Esophagus muscularis mucosa (tissue), 4 donors: ENCODE measurements at regions not wholly inside any gene's neighbourhood (a gene's known extent, or its start where the extent isn't known, plus 50 kb on each side); places are given as distances from the start of the nearest gene placed in this dataset.

Source experiments
- DNase-seq: peaks from one replicate; pipeline ENCODE4 v3.0.0-alpha.2; 2017; ENCODE audit errors: extremely low spot score
- H3K27ac ChIP-seq, 4 donors: fragments of 200-600 bp; sonication (generic); replicated peaks in 1 of 4; 1 replicate in 3 of 4; 2 replicates in 1 of 4; pipeline ENCODE4 v1.5.1; 2016 to 2019; ENCODE audit warnings: mild to moderate bottlenecking in 1 of 4
- H3K27me3 ChIP-seq, 4 donors: fragments of 200-600 bp; sonication (generic); one replicate each; pipeline versions ENCODE4 v1.5.1 to v1.6.0; 2016 to 2019
- H3K36me3 ChIP-seq, 4 donors: fragments of 200-600 bp; sonication (generic); one replicate each; pipeline ENCODE4 v1.5.1; 2016 to 2019
- H3K4me1 ChIP-seq, 4 donors: fragments of 200-600 bp; sonication (generic); one replicate each; pipeline ENCODE4 v1.5.1; 2016 to 2019
- H3K4me3 ChIP-seq, 4 donors: fragments of 200-600 bp; sonication (generic); 1 replicate in 2 of 4; 2 replicates in 2 of 4; pipeline ENCODE4 v1.5.1; 2016 to 2019; ENCODE audit warnings: mild to moderate bottlenecking in 4 of 4, moderate library complexity in 1 of 4
- H3K9me3 ChIP-seq, 4 donors: fragments of 200-600 bp; sonication (generic); 1 replicate in 3 of 4; 2 replicates in 1 of 4; pipeline ENCODE4 v1.5.1; 2016 to 2019
- CTCF ChIP-seq, 3 experiments: fragments of 200-600 bp in 2 of 3; fragments of 450-650 bp in 1 of 3; sonication (generic) in 2 of 3; IDR thresholded peaks; one replicate each; pipeline ENCODE4 v1.5.1; 2017 to 2019; ENCODE audit warnings: antibody characterized with exemption in 3 of 3, mild to moderate bottlenecking in 2 of 3, moderate library complexity in 1 of 3
- EP300 ChIP-seq: sonication (generic); formaldehyde crosslinking; IDR thresholded peaks from one replicate; pipeline ENCODE4 v1.6.1; 2017; ENCODE audit warnings: antibody characterized with exemption
- POLR2A ChIP-seq: fragments of 450-650 bp; IDR thresholded peaks from one replicate; pipeline ENCODE4 v1.6.1; 2017; ENCODE audit warnings: antibody characterized with exemption, moderate library complexity, mild to moderate bottlenecking, low read depth
- POLR2AphosphoS5 ChIP-seq, 2 donors: sonication (generic); formaldehyde crosslinking; IDR thresholded peaks; one replicate each; pipeline ENCODE4 v1.6.1; 2017; ENCODE audit warnings: antibody characterized with exemption in 2 of 2
- WGBS: methylation state at CpG from one replicate; pipeline ENCODE4 v1.1.5; 2018; 5-methylcytosine and 5-hydroxymethylcytosine counted together
- intact Hi-C: fragments of 100-400 bp; cut with DNase I; formaldehyde crosslinking; loops from one replicate; pipeline ENCODE4 v1.15.1; 2023

GRCh38 chr14:27366596-27366995, 768.8 kb upstream of the NOVA1 start:
- H3K4me3 ChIP-seq, result no peak overlapping the region
- intact Hi-C loops, result no loop called here
- whole genome bisulfite sequencing, result 76% methylated on average over 5 of the region's 5 CpGs
- H3K27ac ChIP-seq, result no peak overlapping the region
- H3K36me3 ChIP-seq, result no peaks in the 10 kb centered on the region
- H3K9me3 ChIP-seq, result no peaks in the 10 kb centered on the region
- no peak for DNase-seq
- no peaks in the 10 kb centered on the region for H3K27me3 ChIP-seq
- no peaks in the 10 kb centered on the region for H3K4me1 ChIP-seq
- TF ChIP-seq POLR2AphosphoS5 (IDR thresholded peaks at IDR 0.05) (no peak), CTCF (IDR thresholded peaks at IDR 0.05) (no peak), POLR2A (no peak), EP300 (no peak)

GRCh38 chr14:27367345-27367744, 769.5 kb upstream of the NOVA1 start:
- no peak for TF ChIP-seq POLR2AphosphoS5 (IDR thresholded peaks at IDR 0.05)
- WGBS, result 69% methylated on average over 1 of the region's 1 CpG
- Histone ChIP-seq H3K27ac (no peak overlapping the region), H3K9me3 (no peaks in the 10 kb centered on the region), H3K4me3 (no peak overlapping the region), H3K4me1 (no peaks in the 10 kb centered on the region), H3K27me3 (no peaks in the 10 kb centered on the region), H3K36me3 (no peaks in the 10 kb centered on the region)
- intact Hi-C loops, result no loop called here
- no peak for DNase-seq

DNA sequence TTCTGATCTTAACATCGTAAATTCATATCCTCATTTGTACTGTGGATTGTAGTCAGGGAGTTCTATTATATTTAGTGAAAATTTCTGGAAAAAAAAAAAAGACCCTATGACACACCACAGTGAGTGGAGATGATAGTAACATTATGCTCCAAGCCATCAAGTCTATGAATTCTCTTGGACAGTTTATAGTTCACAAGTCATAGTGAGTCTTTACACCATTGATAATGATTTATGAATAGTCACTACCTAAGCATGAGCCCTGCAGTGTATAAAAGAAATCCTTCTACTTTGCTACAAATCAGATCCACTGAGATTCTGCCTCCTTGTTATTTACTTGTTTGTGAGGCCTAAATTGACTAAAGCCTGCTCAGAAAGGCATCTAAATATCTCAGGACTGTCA, 772.2 kb upstream of the NOVA1 start:
- Histone ChIP-seq H3K27ac (no peak overlapping the region), H3K4me3 (no peak overlapping the region), H3K9me3 (no peaks in the 10 kb centered on the region), H3K36me3 (no peaks in the 10 kb centered on the region), H3K4me1 (no peaks in the 10 kb centered on the region), H3K27me3 (no peaks in the 10 kb centered on the region)
- DNase-seq, result no peak
- TF ChIP-seq POLR2A (no peak), CTCF (IDR thresholded peaks at IDR 0.05) (no peak), EP300 (no peak), POLR2AphosphoS5 (IDR thresholded peaks at IDR 0.05) (no peak)
- WGBS, result 87% methylated on average over 1 of the region's 1 CpG
- intact Hi-C loops, result no loop called here

- Histone ChIP-seq H3K36me3 (no peaks in the 10 kb centered on the region), H3K9me3 (no peaks in the 10 kb centered on the region), H3K27me3 (no peaks in the 10 kb centered on the region), H3K4me1 (no peaks in the 10 kb centered on the region), H3K4me3 (no peak overlapping the region), H3K27ac (no peak overlapping the region)
- TF ChIP-seq POLR2AphosphoS5 (IDR thresholded peaks at IDR 0.05) (no peak), POLR2A (no peak), CTCF (IDR thresholded peaks at IDR 0.05) (no peak), EP300 (no peak)
- DNase-seq, result no peak
- intact Hi-C loops, result no loop called here
These were observed 772.9 kb upstream of the NOVA1 start for GRCh38 chr14:27370775-27371174.

- TF ChIP-seq CTCF (IDR thresholded peaks at IDR 0.05) (no peak), POLR2A (no peak)
- intact Hi-C loops, result no loop called here
- H3K4me3 ChIP-seq, result no peak overlapping the region
- WGBS, result 92% methylated on average over 4 of the region's 4 CpGs
- H3K9me3 ChIP-seq, result no peaks in the 10 kb centered on the region
- H3K27ac ChIP-seq, result no peak overlapping the region
- DNase-seq, result no peak
- H3K4me1 ChIP-seq, result no peaks in the 10 kb centered on the region
- no peaks in the 10 kb centered on the region for H3K36me3 ChIP-seq
- H3K27me3 ChIP-seq, result no peaks in the 10 kb centered on the region
These were observed 773.4 kb upstream of the NOVA1 start for GRCh38 chr14:27371209-27371608.
